ENCODE measurements at regions not wholly inside any gene's neighbourhood (a gene's known extent, or its start where the extent isn't known, plus 50 kb on each side); places are given as distances from the start of the nearest gene placed in this dataset.
"Not testable (repeated sequence)": the region's sequence is repeated elsewhere in the genome, so short reads cannot be mapped to it uniquely, and the experiment has no call there.

DNA sequence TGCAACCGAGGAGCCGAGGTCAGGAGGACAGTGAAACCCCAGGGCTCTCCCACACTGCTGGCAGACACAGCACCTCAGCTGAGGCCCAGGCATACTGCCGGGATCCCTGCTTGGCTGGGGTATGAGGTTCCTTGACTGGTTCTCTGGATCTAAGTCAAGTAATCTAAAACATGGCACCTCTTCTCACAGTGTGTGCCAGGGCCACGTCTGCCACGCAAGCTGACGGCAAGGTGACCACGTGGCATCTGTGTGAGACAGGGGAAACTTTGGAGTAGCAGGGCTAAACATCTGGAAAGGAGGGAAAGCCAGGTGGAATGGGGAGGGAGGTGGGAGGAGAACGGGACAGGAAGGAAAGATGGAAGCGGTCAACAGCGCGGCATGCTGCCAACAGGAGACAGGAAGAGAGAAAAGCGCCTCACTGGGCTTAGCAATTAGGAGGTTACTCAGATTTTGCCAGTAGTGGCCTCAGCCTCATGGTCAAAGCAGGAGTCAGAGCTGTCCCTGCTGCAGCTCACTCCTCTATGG lies 103.7 kb downstream of the CXCL12 start:
- Histone ChIP-seq H3K36me3 (ENCODE audit: control insufficient read depth, insufficient read depth, low read length) (no peaks in the 10 kb centered on the region), H3K27me3 (ENCODE audit: control insufficient read depth, insufficient read depth, low read length) (peaks cover 2% of the 10 kb centered on the region; the same call in 1 of the 2 replicates), H3K4me3 (ENCODE audit: low read depth, low read length) (no peak overlapping the region)
- ChIA-PET CTCF (no interaction called here), POLR2A (no interaction called here)
- no peak for DNase-seq (ENCODE audit: low read depth)
- TF ChIP-seq, protein P1, sequence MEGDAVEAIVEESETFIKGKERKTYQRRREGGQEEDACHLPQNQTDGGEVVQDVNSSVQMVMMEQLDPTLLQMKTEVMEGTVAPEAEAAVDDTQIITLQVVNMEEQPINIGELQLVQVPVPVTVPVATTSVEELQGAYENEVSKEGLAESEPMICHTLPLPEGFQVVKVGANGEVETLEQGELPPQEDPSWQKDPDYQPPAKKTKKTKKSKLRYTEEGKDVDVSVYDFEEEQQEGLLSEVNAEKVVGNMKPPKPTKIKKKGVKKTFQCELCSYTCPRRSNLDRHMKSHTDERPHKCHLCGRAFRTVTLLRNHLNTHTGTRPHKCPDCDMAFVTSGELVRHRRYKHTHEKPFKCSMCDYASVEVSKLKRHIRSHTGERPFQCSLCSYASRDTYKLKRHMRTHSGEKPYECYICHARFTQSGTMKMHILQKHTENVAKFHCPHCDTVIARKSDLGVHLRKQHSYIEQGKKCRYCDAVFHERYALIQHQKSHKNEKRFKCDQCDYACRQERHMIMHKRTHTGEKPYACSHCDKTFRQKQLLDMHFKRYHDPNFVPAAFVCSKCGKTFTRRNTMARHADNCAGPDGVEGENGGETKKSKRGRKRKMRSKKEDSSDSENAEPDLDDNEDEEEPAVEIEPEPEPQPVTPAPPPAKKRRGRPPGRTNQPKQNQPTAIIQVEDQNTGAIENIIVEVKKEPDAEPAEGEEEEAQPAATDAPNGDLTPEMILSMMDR (IDR thresholded peaks at IDR 0.05; ENCODE audit: insufficient read depth, low read depth, low read length): no peak

DNA sequence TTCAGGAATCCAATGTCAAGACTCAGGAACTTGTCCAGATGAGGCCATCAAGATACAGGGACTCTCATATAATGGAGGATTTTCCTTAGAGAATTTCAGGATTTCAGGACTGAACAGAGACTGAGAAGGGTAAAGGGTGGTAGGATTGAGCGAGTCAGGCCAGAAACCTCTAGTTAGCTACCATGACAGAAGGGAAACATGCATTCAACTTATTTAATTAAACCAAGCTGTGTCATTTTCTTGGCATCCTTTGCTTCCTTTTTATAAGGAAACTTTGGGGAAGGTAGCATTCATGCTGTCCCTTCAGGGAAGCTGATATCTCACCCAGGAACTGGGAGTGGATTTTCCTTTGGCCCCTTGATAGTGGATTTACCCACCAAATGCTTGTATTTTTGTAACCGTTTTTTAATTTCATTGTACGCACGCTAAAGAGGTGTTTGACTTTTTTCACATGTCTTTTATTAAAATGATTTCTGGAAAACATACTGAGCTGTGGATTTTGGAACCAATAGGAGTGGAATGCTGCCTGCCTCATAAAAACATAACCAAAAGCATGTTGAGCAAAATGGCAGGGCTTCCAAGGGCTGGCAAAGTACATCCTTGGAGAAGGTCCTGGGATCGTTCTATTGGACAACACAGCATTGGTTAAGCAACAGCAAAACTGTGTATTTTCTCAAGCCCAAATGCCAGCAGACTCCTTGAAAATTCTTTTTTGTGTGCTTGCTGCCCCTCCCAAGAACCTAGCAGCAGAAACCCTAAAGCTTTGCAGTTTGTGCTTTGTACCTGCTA lies 104.5 kb downstream of the CXCL12 start:
- Histone ChIP-seq H3K36me3 (ENCODE audit: control insufficient read depth, insufficient read depth, low read length) (no peaks in the 10 kb centered on the region), H3K4me3 (ENCODE audit: low read depth, low read length) (no peak overlapping the region), H3K27me3 (ENCODE audit: control insufficient read depth, insufficient read depth, low read length) (peaks cover 2% of the 10 kb centered on the region; the same call in 1 of the 2 replicates)
- no peak for DNase-seq (ENCODE audit: low read depth)
- TF ChIP-seq, protein P1 (IDR thresholded peaks at IDR 0.05; ENCODE audit: insufficient read depth, low read depth, low read length): no peak
- ChIA-PET CTCF (no interaction called here), POLR2A (no interaction called here)

DNA sequence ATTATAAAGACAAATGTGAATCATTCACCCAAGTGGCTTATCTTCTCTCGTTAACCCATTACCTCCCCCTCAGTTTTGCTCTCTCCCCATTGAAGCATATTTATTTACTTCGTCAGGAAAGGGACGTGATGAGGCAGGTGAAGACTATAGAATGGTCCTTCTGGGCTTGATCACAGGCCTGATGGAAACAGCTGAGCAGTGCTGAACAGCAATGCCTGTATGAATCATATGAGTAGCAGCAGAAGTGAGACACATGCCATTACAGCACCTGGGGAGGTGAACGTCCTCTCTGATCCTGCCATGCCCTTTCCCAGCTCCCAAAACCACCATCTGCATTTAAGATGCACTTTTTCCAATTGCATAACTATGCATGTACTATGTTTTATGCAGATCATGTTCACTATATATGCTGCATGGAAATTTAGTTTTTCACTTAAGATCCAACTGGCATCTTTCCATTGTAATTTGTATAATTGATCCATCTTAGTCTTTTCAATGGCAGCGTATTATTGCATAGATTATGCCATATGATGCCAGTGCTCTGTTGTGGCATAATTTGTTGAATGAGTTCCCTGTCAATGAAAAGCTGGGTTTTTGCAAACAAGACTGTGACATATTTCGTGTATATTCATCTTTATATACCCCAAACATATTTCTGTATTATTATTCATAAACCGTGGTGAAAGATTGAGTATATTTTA lies 105.3 kb downstream of the CXCL12 start:
- DNase-seq (ENCODE audit: low read depth): no peak
- CTCF ChIA-PET: no interaction called here
- no peaks in the 10 kb centered on the region for H3K36me3 ChIP-seq (ENCODE audit: control insufficient read depth, insufficient read depth, low read length)
- H3K27me3 ChIP-seq (ENCODE audit: control insufficient read depth, insufficient read depth, low read length): peaks cover 2% of the 10 kb centered on the region; the same call in 1 of the 2 replicates
- H3K4me3 ChIP-seq (ENCODE audit: low read depth, low read length): no peak overlapping the region
- TF ChIP-seq, protein P1 (IDR thresholded peaks at IDR 0.05; ENCODE audit: insufficient read depth, low read depth, low read length): no peak
- POLR2A ChIA-PET: no interaction called here

DNA sequence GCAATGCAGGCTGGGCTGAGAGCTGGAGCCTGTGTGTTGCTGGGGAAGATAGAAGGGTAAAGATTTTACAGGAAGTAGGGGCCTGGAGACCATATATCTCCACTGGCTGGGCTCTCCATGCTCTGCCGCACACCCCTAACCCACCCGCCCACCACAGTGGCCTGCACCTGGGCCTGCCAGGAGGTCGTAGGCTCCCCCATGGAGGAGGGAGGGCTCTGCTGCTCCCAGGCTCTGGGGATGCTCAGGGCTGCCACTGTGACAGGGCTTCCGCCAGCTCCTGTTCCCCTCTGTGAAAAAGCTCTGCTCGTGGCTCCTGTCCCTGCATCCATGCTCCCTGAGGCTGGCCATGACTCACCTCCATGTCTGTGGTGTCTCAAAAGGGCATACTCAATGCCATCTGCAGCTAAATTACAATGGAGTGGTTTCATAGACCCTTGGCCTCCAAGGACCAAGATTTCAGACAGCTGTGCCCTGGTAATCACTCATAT lies 106.0 kb downstream of the CXCL12 start:
- Histone ChIP-seq H3K36me3 (ENCODE audit: control insufficient read depth, insufficient read depth, low read length) (no peaks in the 10 kb centered on the region), H3K4me3 (ENCODE audit: low read depth, low read length) (no peak overlapping the region), H3K27me3 (ENCODE audit: control insufficient read depth, insufficient read depth, low read length) (0 out of 2 replicates have a peak, but pooled peaks cover 2% of the 10 kb centered on the region)
- TF ChIP-seq, protein P1 (IDR thresholded peaks at IDR 0.05; ENCODE audit: insufficient read depth, low read depth, low read length): no peak
- ChIA-PET CTCF (interaction anchor here (0.6 to 0.7 kb wide), 2 partner anchors 13 to 238 kb away, joined by 4 to 7 read pairs; no protein-coding TSS in a partner anchor), POLR2A (no interaction called here)
- DNase-seq (ENCODE audit: low read depth): no peak

DNA sequence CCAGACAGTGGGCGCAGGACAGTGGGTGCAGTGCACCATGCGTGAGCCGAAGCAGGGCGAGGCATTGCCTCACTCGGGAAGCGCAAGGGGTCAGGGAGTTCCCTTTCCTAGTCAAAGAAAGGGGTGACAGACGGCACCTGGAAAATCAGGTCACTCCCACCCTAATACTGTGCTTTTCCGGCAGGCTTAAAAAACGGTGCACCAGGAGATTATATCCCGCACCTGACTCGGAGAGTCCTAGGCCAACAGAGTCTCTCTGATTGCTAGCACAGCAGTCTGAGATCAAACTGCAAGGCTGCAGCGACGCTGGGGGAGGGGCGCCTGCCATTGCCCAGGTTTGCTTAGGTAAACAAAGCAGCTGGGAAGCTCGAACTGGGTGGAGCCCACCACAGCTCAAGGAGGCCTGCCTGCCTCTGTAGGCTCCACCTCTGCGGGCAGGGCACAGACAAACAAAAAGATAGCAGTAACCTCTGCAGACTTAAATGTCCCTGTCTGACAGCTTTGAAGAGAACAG lies 116.4 kb downstream of the CXCL12 start:
- POLR2A ChIA-PET: not testable (repeated sequence)

More for the DNA sequence above, 116.4 kb downstream of the CXCL12 start:
- H3K36me3 ChIP-seq (ENCODE audit: control insufficient read depth, insufficient read depth, low read length); DNase-seq (ENCODE audit: low read depth); CTCF ChIA-PET; H3K27me3 ChIP-seq (ENCODE audit: control insufficient read depth, insufficient read depth, low read length); H3K4me3 ChIP-seq (ENCODE audit: low read depth, low read length): not testable (repeated sequence)
